Upper lobe of left lung (tissue), 4 donors: ENCODE measurements at regions not wholly inside any gene's neighbourhood (a gene's known extent, or its start where the extent isn't known, plus 50 kb on each side); places are given as distances from the start of the nearest gene placed in this dataset.

Source experiments
- POLR2A ChIP-seq, 4 donors: fragments of 450-650 bp; IDR thresholded peaks; one replicate each; pipeline ENCODE4 v1.5.1; 2016 to 2017; ENCODE audit warnings: antibody characterized with exemption in 4 of 4, mild to moderate bottlenecking in 2 of 4
- TF ChIP-seq, protein P1 (sequence below), 6 experiments: fragments of 450-650 bp in 4 of 6; fragments of 200-600 bp in 2 of 6; sonication (generic) in 2 of 6; IDR thresholded peaks; one replicate each; pipeline ENCODE4 v1.5.1; 2016 to 2019; ENCODE audit warnings: antibody characterized with exemption in 6 of 6

DNA sequence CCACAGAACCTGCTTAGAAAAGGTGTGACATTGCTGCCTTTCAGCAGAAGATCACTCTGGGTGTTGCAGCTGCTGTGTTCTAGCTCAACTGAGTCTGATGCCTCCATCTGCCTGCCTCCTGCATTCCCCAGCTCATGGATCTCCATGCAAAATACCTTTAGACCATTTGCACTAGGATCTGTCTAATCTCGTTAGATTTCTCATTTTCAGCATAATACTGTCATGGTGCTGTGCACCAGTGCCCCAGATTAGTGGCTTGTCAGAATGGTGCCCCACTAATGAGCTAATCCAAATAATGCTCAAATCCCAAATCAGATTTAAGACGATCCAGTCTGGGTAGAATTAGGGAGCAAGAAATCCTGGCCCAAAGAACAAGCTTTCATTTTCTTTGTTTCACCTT, 284.4 kb upstream of the PARD3B start:
- TF ChIP-seq, protein P1, sequence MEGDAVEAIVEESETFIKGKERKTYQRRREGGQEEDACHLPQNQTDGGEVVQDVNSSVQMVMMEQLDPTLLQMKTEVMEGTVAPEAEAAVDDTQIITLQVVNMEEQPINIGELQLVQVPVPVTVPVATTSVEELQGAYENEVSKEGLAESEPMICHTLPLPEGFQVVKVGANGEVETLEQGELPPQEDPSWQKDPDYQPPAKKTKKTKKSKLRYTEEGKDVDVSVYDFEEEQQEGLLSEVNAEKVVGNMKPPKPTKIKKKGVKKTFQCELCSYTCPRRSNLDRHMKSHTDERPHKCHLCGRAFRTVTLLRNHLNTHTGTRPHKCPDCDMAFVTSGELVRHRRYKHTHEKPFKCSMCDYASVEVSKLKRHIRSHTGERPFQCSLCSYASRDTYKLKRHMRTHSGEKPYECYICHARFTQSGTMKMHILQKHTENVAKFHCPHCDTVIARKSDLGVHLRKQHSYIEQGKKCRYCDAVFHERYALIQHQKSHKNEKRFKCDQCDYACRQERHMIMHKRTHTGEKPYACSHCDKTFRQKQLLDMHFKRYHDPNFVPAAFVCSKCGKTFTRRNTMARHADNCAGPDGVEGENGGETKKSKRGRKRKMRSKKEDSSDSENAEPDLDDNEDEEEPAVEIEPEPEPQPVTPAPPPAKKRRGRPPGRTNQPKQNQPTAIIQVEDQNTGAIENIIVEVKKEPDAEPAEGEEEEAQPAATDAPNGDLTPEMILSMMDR (IDR thresholded peaks at IDR 0.05), result no peak
- no peak for TF ChIP-seq POLR2A (IDR thresholded peaks at IDR 0.05)
